Endothelial cell of umbilical vein (primary cell): ENCODE measurements at regions not wholly inside any gene's neighbourhood (a gene's known extent, or its start where the extent isn't known, plus 50 kb on each side); places are given as distances from the start of the nearest gene placed in this dataset.

Experiments
- BruUV-seq: library from RNA; stranded (reverse); fragments of 400-500 nt; replicated peaks from 2 replicates; lab custom pipeline; 2021; lab: Mats Ljungman, UMichigan
- CTCF ChIA-PET: fragments of 300-600, 350-600 bp; sonication (Branson Sonifier 250); formaldehyde crosslinking; loops from one replicate; lab custom pipeline; 2021; ENCODE audit warnings: antibody characterized with exemption, inconsistent platforms; lab: Charles Lee
- POLR2A ChIA-PET: fragments of 300-600, 350-600 bp; sonication (Branson Sonifier 250); formaldehyde crosslinking; loops from one replicate; lab custom pipeline; 2021; ENCODE audit warnings: antibody characterized with exemption, inconsistent platforms; lab: Charles Lee
- DNase-seq: peaks from one replicate; pipeline ENCODE4 v3.0.0-alpha.2; 2011; ENCODE audit warnings: low read depth, low spot score
- FAIRE-seq: peaks from 2 replicates; lab custom pipeline; 2011; peaks lifted over from hg19 to GRCh38; lab: Jason Lieb, UNC
- H2AFZ ChIP-seq: 2 replicates; pipeline ENCODE4 v1.6.0; 2012; ENCODE audit warnings: low read depth, low read length, control low read depth, inconsistent platforms
- H3K27ac ChIP-seq: 2 replicates; pipeline ENCODE4 v1.5.1; 2011; ENCODE audit warnings: low read depth, mild to moderate bottlenecking, control low read depth, low read length, moderate library complexity; ENCODE audit not compliant: insufficient read depth
- H3K27me3 ChIP-seq, 2 experiments: 2 replicates each; pipeline versions ENCODE4 v1.6.0 to v1.6.1; 2011; ENCODE audit warnings: low read length in 2 of 2, mixed read lengths in 1 of 2; ENCODE audit not compliant: control insufficient read depth in 2 of 2, insufficient read depth in 2 of 2
- H3K36me3 ChIP-seq, 2 experiments: 2 replicates in 1 of 2; 3 replicates in 1 of 2; pipeline ENCODE4 v1.5.1; 2011; ENCODE audit warnings: low read length in 2 of 2, mild to moderate bottlenecking in 1 of 2, moderate library complexity in 1 of 2; ENCODE audit not compliant: control insufficient read depth in 2 of 2, insufficient read depth in 2 of 2; ENCODE audit errors: extremely low read depth in 1 of 2
- H3K4me1 ChIP-seq: 3 replicates; pipeline ENCODE4 v1.5.1; 2011; ENCODE audit warnings: mild to moderate bottlenecking, low read length; ENCODE audit not compliant: control insufficient read depth, insufficient read depth; ENCODE audit errors: extremely low read depth
- H3K4me2 ChIP-seq: 2 replicates; pipeline ENCODE4 v1.6.1; 2011; ENCODE audit warnings: low read length, control low read depth, mixed read lengths; ENCODE audit not compliant: insufficient read depth
- H3K4me3 ChIP-seq, 3 experiments: fragments of 200-600 bp in 1 of 3; sonication (generic), shearing (Covaris generic) in 1 of 3; replicated peaks in 1 of 3; 2 replicates each; pipeline ENCODE4 v1.5.1; 2011 to 2016; ENCODE audit warnings: control low read depth in 3 of 3, low read length in 3 of 3, mild to moderate bottlenecking in 2 of 3, inconsistent platforms in 1 of 3, low read depth in 1 of 3, moderate library complexity in 1 of 3; ENCODE audit not compliant: insufficient read depth in 1 of 3
- H3K79me2 ChIP-seq: 2 replicates; pipeline ENCODE4 v1.6.0; 2012; ENCODE audit warnings: low read length, inconsistent platforms; ENCODE audit not compliant: control insufficient read depth, insufficient read depth
- H3K9ac ChIP-seq: replicated peaks from 2 replicates; pipeline ENCODE3; 2011; ENCODE audit warnings: low read length, control low read depth; ENCODE audit not compliant: insufficient read depth; ENCODE audit errors: extremely low read depth
- H3K9me1 ChIP-seq: replicated peaks from 3 replicates; pipeline ENCODE4 v1.6.0; 2011; ENCODE audit warnings: mild to moderate bottlenecking, low read length; ENCODE audit not compliant: control insufficient read depth, insufficient read depth; ENCODE audit errors: extremely low read depth
- H3K9me3 ChIP-seq: replicated peaks from 2 replicates; pipeline ENCODE4 v1.5.1; 2012; ENCODE audit warnings: low read length, inconsistent platforms; ENCODE audit not compliant: control insufficient read depth, insufficient read depth
- H4K20me1 ChIP-seq: replicated peaks from 2 replicates; pipeline ENCODE3; 2011; ENCODE audit warnings: mild to moderate bottlenecking, low read length; ENCODE audit not compliant: control insufficient read depth, insufficient read depth; ENCODE audit errors: extremely low read depth
- CTCF ChIP-seq, 2 donors: IDR thresholded peaks; 1 replicate in 1 of 2; 2 replicates in 1 of 2; pipeline ENCODE4 v1.5.1; 2011; ENCODE audit warnings: low read length in 2 of 2, mild to moderate bottlenecking in 2 of 2, moderate library complexity in 2 of 2, control low read depth in 1 of 2, inconsistent platforms in 1 of 2, low read depth in 1 of 2; ENCODE audit not compliant: insufficient read depth in 1 of 2; ENCODE audit errors: extremely low read depth in 1 of 2
- EZH2 ChIP-seq: IDR thresholded peaks from 2 replicates; pipeline ENCODE4 v1.6.1; 2012; ENCODE audit warnings: borderline replicate concordance, low read depth, mild to moderate bottlenecking, moderate library complexity, low read length, inconsistent platforms; ENCODE audit not compliant: severe bottlenecking
- FOS ChIP-seq: IDR thresholded peaks from 2 replicates; pipeline ENCODE4 v1.6.1; 2011; ENCODE audit warnings: mild to moderate bottlenecking, low read length, moderate library complexity, borderline replicate concordance; ENCODE audit not compliant: insufficient read depth
- GATA2 ChIP-seq: IDR thresholded peaks from 2 replicates; pipeline ENCODE4 v1.7.0; 2011; ENCODE audit warnings: low read depth, mild to moderate bottlenecking, moderate library complexity, mixed read lengths, low read length; ENCODE audit not compliant: insufficient read length, insufficient read depth
- JUN ChIP-seq: IDR thresholded peaks from 2 replicates; pipeline ENCODE4 v1.6.1; 2011; ENCODE audit warnings: borderline replicate concordance, low read depth; ENCODE audit not compliant: insufficient read length, insufficient read depth
- MAX ChIP-seq: IDR thresholded peaks from 2 replicates; pipeline ENCODE4 v1.6.1; 2011; ENCODE audit not compliant: insufficient read depth, insufficient read length
- MYC ChIP-seq: IDR thresholded peaks from one replicate; pipeline ENCODE4 v1.6.1; 2011; ENCODE audit warnings: mild to moderate bottlenecking, low read depth, low read length
- POLR2A ChIP-seq: IDR thresholded peaks from 2 replicates; pipeline ENCODE4 v1.6.1; 2012; ENCODE audit warnings: low read depth, mild to moderate bottlenecking, control low read depth, low read length
- POLR2AphosphoS5 ChIP-seq: IDR thresholded peaks from 2 replicates; pipeline ENCODE4 v1.6.1; 2012; ENCODE audit warnings: low read depth, mild to moderate bottlenecking, control low read depth, low read length, moderate library complexity; ENCODE audit not compliant: insufficient read depth
- dilution Hi-C: fragments of 300-500 bp; cut with MboI; formaldehyde crosslinking; loops from one replicate; pipeline ENCODE4 v1.15.0; 2019; ENCODE audit warnings: low sequenced_read_pairs; ENCODE audit not compliant: extremely low pct_ligation_motif_present
- intact Hi-C: fragments of 100-400 bp; cut with micrococcal nuclease; formaldehyde crosslinking; loops from one replicate; pipeline ENCODE4 v1.10.0; 2022

GRCh38 chr10:57785068-57785467 is 482.6 kb downstream of the IPMK start:
- no peak for DNase-seq
- Histone ChIP-seq H3K9me1 (no peaks in the 10 kb centered on the region), H3K27me3 (no peaks in the 10 kb centered on the region), H3K9ac (no peak overlapping the region), H4K20me1 (no peaks in the 10 kb centered on the region), H3K4me1 (no peaks in the 10 kb centered on the region), H3K79me2 (no peaks in the 10 kb centered on the region), H3K9me3 (peaks cover 3% of the 10 kb centered on the region), H3K4me2 (no peak overlapping the region), H3K27ac (no peak overlapping the region), H3K4me3 (no peak overlapping the region), H3K36me3 (no peaks in the 10 kb centered on the region), H2AFZ (no peak overlapping the region)
- no TSS peak for BruUV-seq
- dilution Hi-C loops (no loop called here), intact Hi-C loops (no loop called here)
- no peak for FAIRE-seq
- ChIA-PET POLR2A (no interaction called here), CTCF (no interaction called here)
- TF ChIP-seq MAX (no peak), CTCF (IDR thresholded peaks at IDR 0.05; ENCODE audit: extremely low read depth in 1 of 2, insufficient read depth in 1 of 2, low read depth in 1 of 2, low read length in 2 of 2) (no peak), GATA2 (no peak), POLR2A (no peak), MYC (no peak), POLR2AphosphoS5 (no peak), FOS (no peak), JUN (no peak), EZH2 (no peak)
